HG03196 (cell line): ENCODE measurements at regions not wholly inside any gene's neighbourhood (a gene's known extent, or its start where the extent isn't known, plus 50 kb on each side); places are given as distances from the start of the nearest gene placed in this dataset.
"Not testable (repeated sequence)": the region's sequence is repeated elsewhere in the genome, so short reads cannot be mapped to it uniquely, and the experiment has no call there.

Source experiments
- ATAC-seq: cut with Tn5 transposase; IDR thresholded peaks from one replicate; pipeline ENCODE4 v1.9.1; 2021; ENCODE audit not compliant: unreplicated experiment

- not testable (repeated sequence) for ATAC-seq
Measured at GRCh38 chr5:90073026-90073570, 336.5 kb downstream of the CETN3 start.

- no peak for ATAC-seq
Measured at GRCh38 chr5:90071656-90072055, 337.9 kb downstream of the CETN3 start.

- no peak for ATAC-seq
Measured at GRCh38 chr5:90071066-90071465, 338.5 kb downstream of the CETN3 start.

- ATAC-seq: no peak
Measured at GRCh38 chr5:90066920-90067319, 342.6 kb downstream of the CETN3 start.

- no peak for ATAC-seq
Measured at GRCh38 chr5:90056911-90057705, 352.4 kb downstream of the CETN3 start.

GRCh38 chr5:90055831-90056328 is 353.7 kb downstream of the CETN3 start:
- ATAC-seq: no peak

- no peak for ATAC-seq
Measured at GRCh38 chr5:90054612-90055011, 354.9 kb downstream of the CETN3 start.

- ATAC-seq: no peak
Measured at GRCh38 chr5:90051756-90052155, 357.8 kb downstream of the CETN3 start.

GRCh38 chr5:90050103-90050502 is 359.5 kb downstream of the CETN3 start:
- no peak for ATAC-seq

- ATAC-seq: no peak
Measured at GRCh38 chr5:90047113-90047512, 362.4 kb downstream of the CETN3 start.

- ATAC-seq: not testable (repeated sequence)
Measured at GRCh38 chr5:90040082-90040481, 369.5 kb downstream of the CETN3 start.

GRCh38 chr5:90037646-90038045 is 371.9 kb downstream of the CETN3 start:
- no peak for ATAC-seq

- ATAC-seq: no peak
Measured at GRCh38 chr5:90022711-90023053, 386.9 kb downstream of the CETN3 start.

GRCh38 chr5:90022002-90022710 is 387.4 kb downstream of the CETN3 start:
- no peak for ATAC-seq

GRCh38 chr5:90020575-90021538 is 388.7 kb downstream of the CETN3 start:
- ATAC-seq: peak; percentile 97

GRCh38 chr5:90017239-90017638 is 392.3 kb downstream of the CETN3 start:
- ATAC-seq: no peak

- ATAC-seq: peak; percentile 92
Measured at GRCh38 chr5:90015584-90016018, 394.0 kb downstream of the CETN3 start.

- ATAC-seq: peak; percentile 84
Measured at GRCh38 chr5:90014420-90014819, 395.1 kb downstream of the CETN3 start.

- ATAC-seq: no peak
Measured at GRCh38 chr5:90000351-90000750, 409.2 kb downstream of the CETN3 start.

GRCh38 chr5:89998519-89999305 is 410.8 kb downstream of the CETN3 start:
- ATAC-seq: no peak
